CD4-positive, alpha-beta memory T cell (primary cell): ENCODE measurements at regions not wholly inside any gene's neighbourhood (a gene's known extent, or its start where the extent isn't known, plus 50 kb on each side); places are given as distances from the start of the nearest gene placed in this dataset.
A peak's percentile ranks its signal among the peaks of the same experiment; 100 is the strongest.

Experiments used
- CTCF ChIA-PET: fragments of 350-600 bp; sonication (Branson Sonifier 250); formaldehyde crosslinking; loops from one replicate; lab custom pipeline; 2021; ENCODE audit warnings: inconsistent platforms; ENCODE audit not compliant: partially characterized antibody; lab: Charles Lee
- POLR2A ChIA-PET: fragments of 350-600 bp; sonication (Branson Sonifier 250); formaldehyde crosslinking; loops from one replicate; lab custom pipeline; 2021; ENCODE audit not compliant: partially characterized antibody; lab: Charles Lee
- DNase-seq, 5 donors: peaks; one replicate each; pipeline versions ENCODE4 v3.0.0 to v3.0.0-alpha.2; 2020 to 2022; ENCODE audit warnings: mixed read lengths in 1 of 5
- H3K27ac ChIP-seq: one replicate; pipeline ENCODE4 v1.7.0; 2013; ENCODE audit warnings: low read depth, low read length
- H3K27me3 ChIP-seq: 2 replicates; pipeline ENCODE4 v1.7.0; 2013; ENCODE audit warnings: mild to moderate bottlenecking, low read length, moderate library complexity; ENCODE audit not compliant: insufficient read depth
- H3K36me3 ChIP-seq: 2 replicates; pipeline ENCODE4 v1.7.0; 2013; ENCODE audit warnings: mild to moderate bottlenecking, low read length, moderate library complexity; ENCODE audit not compliant: insufficient read depth
- H3K4me1 ChIP-seq: 2 replicates; pipeline ENCODE4 v1.7.0; 2013; ENCODE audit warnings: mild to moderate bottlenecking, low read length, moderate library complexity; ENCODE audit not compliant: insufficient read depth
- H3K4me3 ChIP-seq, 2 donors: one replicate each; pipeline ENCODE4 v1.7.0; 2013; ENCODE audit warnings: low read length in 2 of 2, mild to moderate bottlenecking in 1 of 2
- H3K9me3 ChIP-seq, 2 donors: one replicate each; pipeline ENCODE4 v1.7.0; 2013; ENCODE audit warnings: low read length in 2 of 2, control low read depth in 1 of 2; ENCODE audit not compliant: control insufficient read depth in 1 of 2
- H3K27ac Mint-ChIP-seq, 7 donors: one replicate each; pipeline ENCODE4 v1.8.0; 2020 to 2021; ENCODE audit warnings: mixed read lengths in 7 of 7, mild to moderate bottlenecking in 6 of 7, inconsistent platforms in 3 of 7, moderate library complexity in 3 of 7
- H3K27me3 Mint-ChIP-seq, 2 donors: one replicate each; pipeline ENCODE4 v1.8.0; 2020 to 2021; ENCODE audit warnings: mixed read lengths in 2 of 2
- H3K36me3 Mint-ChIP-seq, 2 donors: one replicate each; pipeline ENCODE4 v1.8.0; 2020 to 2021; ENCODE audit warnings: mixed read lengths in 2 of 2, inconsistent platforms in 1 of 2, mild to moderate bottlenecking in 1 of 2
- H3K4me1 Mint-ChIP-seq, 4 donors: one replicate each; pipeline ENCODE4 v1.8.0; 2020 to 2021; ENCODE audit warnings: mixed read lengths in 4 of 4, mild to moderate bottlenecking in 1 of 4
- H3K4me3 Mint-ChIP-seq, 8 donors: one replicate each; pipeline ENCODE4 v1.8.0; 2020 to 2021; ENCODE audit warnings: mixed read lengths in 8 of 8, mild to moderate bottlenecking in 7 of 8, moderate library complexity in 6 of 8, inconsistent platforms in 3 of 8
- H3K9me3 Mint-ChIP-seq, 8 donors: one replicate each; pipeline ENCODE4 v1.8.0; 2020 to 2021; ENCODE audit warnings: mixed read lengths in 8 of 8, mild to moderate bottlenecking in 5 of 8, inconsistent platforms in 3 of 8, moderate library complexity in 1 of 8
- intact Hi-C: fragments of 100-400 bp; cut with micrococcal nuclease; formaldehyde crosslinking; loops from one replicate; pipeline ENCODE4 v1.15.1; 2023

DNA sequence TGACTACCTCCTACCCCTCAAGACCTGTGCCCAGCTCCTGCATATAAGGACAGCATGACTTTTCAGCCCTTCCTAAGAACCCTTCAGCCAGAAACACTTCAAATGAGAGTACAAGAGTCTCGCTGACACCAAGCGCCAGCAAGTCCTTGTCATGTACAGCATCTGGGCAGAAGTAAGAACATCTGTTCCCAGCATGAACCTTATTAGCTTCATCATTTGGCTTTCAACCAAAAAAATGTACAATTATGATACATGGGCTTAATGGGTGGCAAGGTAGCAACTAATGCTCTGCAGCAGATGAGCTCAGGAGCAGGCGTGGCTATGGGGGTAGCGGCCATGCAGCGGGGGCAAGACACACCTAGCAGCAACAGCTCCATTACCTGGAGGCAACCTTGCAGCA, 487.6 kb downstream of the COG6 start:
- Mint-ChIP-seq H3K36me3 (no peaks in the 10 kb centered on the region), H3K27me3 (no peaks in the 10 kb centered on the region), H3K4me1 (peaks cover 32 to 47% (median 40%) of the 10 kb centered on the region in 4 donors), H3K4me3 (no peak overlapping the region), H3K27ac (peak overlapping the region in 1 of 7 donors; percentile 36), H3K9me3 (peaks cover 0 to 3% (median 0%) of the 10 kb centered on the region in 8 donors)
- H3K9me3 ChIP-seq: no peaks in the 10 kb centered on the region
- H3K27me3 ChIP-seq: no peaks in the 10 kb centered on the region
- peaks cover 37% of the 10 kb centered on the region for H3K4me1 ChIP-seq
- intact Hi-C loops: no loop called here
- POLR2A ChIA-PET: interaction anchor here (1.7 kb wide), 1 partner anchor 45 kb away, joined by 9 read pairs; no protein-coding TSS in a partner anchor
- CTCF ChIA-PET: interaction anchor here (1.3 to 1.5 kb wide), 2 partner anchors 19 to 142 kb away, joined by 3 read pairs; no protein-coding TSS in a partner anchor
- DNase-seq: no peak
- no peak overlapping the region for H3K4me3 ChIP-seq
- H3K36me3 ChIP-seq: no peaks in the 10 kb centered on the region
- no peak overlapping the region for H3K27ac ChIP-seq

DNA sequence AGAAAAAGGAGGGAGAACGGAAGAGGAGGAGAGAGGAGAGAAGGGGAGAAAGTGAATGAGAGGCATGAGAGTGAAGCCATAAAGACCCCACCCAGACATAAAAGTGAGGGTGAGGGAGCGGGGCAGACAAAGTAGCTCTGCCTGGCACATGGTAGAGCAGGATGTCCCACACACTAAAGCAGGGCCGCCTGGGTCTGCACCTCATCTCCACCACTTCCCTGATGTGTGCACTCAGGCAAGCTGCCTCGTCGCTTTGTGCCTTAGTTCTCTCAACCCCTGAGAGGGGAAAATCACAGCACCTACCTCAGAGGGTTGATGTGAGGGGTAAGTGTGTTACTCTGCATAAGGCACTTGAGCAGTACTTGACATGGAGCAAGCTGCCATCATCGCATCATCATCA, 488.1 kb downstream of the COG6 start:
- H3K27ac ChIP-seq: no peak overlapping the region
- H3K36me3 ChIP-seq: no peaks in the 10 kb centered on the region
- no peak overlapping the region for H3K4me3 ChIP-seq
- Mint-ChIP-seq H3K27ac (no peak overlapping the region), H3K4me3 (no peak overlapping the region), H3K4me1 (peaks cover 36 to 52% (median 44%) of the 10 kb centered on the region in 4 donors), H3K9me3 (peaks cover 0 to 3% (median 0%) of the 10 kb centered on the region in 8 donors), H3K27me3 (no peaks in the 10 kb centered on the region), H3K36me3 (no peaks in the 10 kb centered on the region)
- H3K9me3 ChIP-seq: no peaks in the 10 kb centered on the region
- no peak for DNase-seq
- POLR2A ChIA-PET: interaction anchor here (1.4 to 2.9 kb wide), 3 partner anchors 44 to 89 kb away, joined by 3 to 9 read pairs (median 6); no protein-coding TSS in a partner anchor
- intact Hi-C loops: no loop called here
- CTCF ChIA-PET: interaction anchor here (0.8 to 1.5 kb wide), 3 partner anchors 19 to 142 kb away, joined by 3 to 4 read pairs (median 3); no protein-coding TSS in a partner anchor
- H3K27me3 ChIP-seq: no peaks in the 10 kb centered on the region
- H3K4me1 ChIP-seq: peaks cover 42% of the 10 kb centered on the region

DNA sequence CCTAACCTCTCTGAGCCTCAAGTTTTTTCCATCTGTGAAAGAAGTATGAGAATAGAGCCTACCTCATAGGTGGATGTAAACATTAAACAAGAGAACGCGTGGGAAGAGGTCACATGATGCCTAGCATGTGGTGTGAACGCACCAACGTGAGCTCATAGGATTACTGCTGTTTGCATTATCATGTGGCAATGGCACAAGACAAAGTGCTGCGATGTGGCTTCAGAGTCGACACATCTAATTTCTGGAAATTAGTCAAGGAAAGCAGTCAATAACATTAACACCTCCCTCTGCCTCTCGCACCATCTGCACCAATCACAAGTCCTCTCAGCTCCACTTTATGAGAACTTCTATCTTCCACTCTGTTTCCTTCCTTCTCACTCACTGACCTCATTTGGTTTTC, 489.7 kb downstream of the COG6 start:
- Mint-ChIP-seq H3K9me3 (peaks cover 0 to 3% (median 0%) of the 10 kb centered on the region in 8 donors), H3K4me3 (peak overlapping the region in 3 of 8 donors; percentile 36 to 51 (median 37)), H3K27me3 (no peaks in the 10 kb centered on the region), H3K36me3 (no peaks in the 10 kb centered on the region), H3K27ac (peak overlapping the region in 6 of 7 donors; percentile 6 to 81 (median 42)), H3K4me1 (peaks cover 41 to 63% (median 52%) of the 10 kb centered on the region in 4 donors)
- Histone ChIP-seq H3K4me3 (no peak overlapping the region), H3K9me3 (no peaks in the 10 kb centered on the region), H3K27me3 (no peaks in the 10 kb centered on the region), H3K27ac (no peak overlapping the region), H3K36me3 (no peaks in the 10 kb centered on the region), H3K4me1 (peaks cover 44% of the 10 kb centered on the region)
- CTCF ChIA-PET: interaction anchor here (1.0 to 1.5 kb wide), 3 partner anchors 46 to 538 kb away, joined by 3 to 6 read pairs (median 3); no protein-coding TSS in a partner anchor
- peak in 1 of 5 donors; percentile 10 for DNase-seq
- POLR2A ChIA-PET: interaction anchor here (1.0 to 2.9 kb wide), 4 partner anchors 10 to 88 kb away, joined by 3 to 7 read pairs (median 6); no protein-coding TSS in a partner anchor
- intact Hi-C loops: loop anchor here (5.0 kb wide), 1 partner anchor 42 kb away; no protein-coding TSS in a partner anchor

DNA sequence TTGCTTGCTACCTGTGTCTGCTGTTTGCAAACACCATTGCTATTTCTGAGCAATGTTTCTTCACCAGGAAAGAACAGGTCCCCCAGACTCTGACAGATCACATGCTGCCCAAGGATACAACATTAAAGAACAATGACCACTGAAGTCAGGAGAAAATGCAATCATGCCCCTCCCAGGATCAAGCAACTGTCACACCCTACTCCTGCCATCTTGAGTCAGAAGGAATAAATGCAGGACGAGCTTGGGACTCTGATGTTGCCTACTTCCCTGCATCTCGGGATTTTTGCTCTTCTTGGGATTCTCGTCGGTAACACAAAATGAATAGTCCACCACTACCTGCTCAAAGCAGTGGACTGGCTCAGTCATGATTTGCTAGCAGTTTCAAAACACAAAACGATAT, 490.6 kb downstream of the COG6 start:
- DNase-seq: no peak
- no peaks in the 10 kb centered on the region for H3K27me3 ChIP-seq
- no peaks in the 10 kb centered on the region for H3K36me3 Mint-ChIP-seq
- peaks cover 44% of the 10 kb centered on the region for H3K4me1 ChIP-seq
- ChIA-PET POLR2A (interaction anchor here (1.2 to 2.9 kb wide), 4 partner anchors 11 to 61 kb away, joined by 3 to 17 read pairs (median 6); no protein-coding TSS in a partner anchor), CTCF (interaction anchor here (1.3 to 1.5 kb wide), 2 partner anchors 9 to 45 kb away, joined by 3 to 4 read pairs; no protein-coding TSS in a partner anchor)
- peaks cover 0 to 3% (median 0%) of the 10 kb centered on the region in 8 donors for H3K9me3 Mint-ChIP-seq
- H3K27ac Mint-ChIP-seq: peak overlapping the region in 6 of 7 donors; percentile 30 to 88 (median 69)
- no peaks in the 10 kb centered on the region for H3K27me3 Mint-ChIP-seq
- peaks cover 41 to 67% (median 54%) of the 10 kb centered on the region in 4 donors for H3K4me1 Mint-ChIP-seq
- H3K36me3 ChIP-seq: no peaks in the 10 kb centered on the region
- H3K9me3 ChIP-seq: no peaks in the 10 kb centered on the region
- H3K27ac ChIP-seq: no peak overlapping the region
- peak overlapping the region in 3 of 8 donors; percentile 63 to 81 (median 71) for H3K4me3 Mint-ChIP-seq
- no peak overlapping the region for H3K4me3 ChIP-seq
- intact Hi-C loops: loop anchor here (5.0 kb wide), 1 partner anchor 41 kb away; no protein-coding TSS in a partner anchor

DNA sequence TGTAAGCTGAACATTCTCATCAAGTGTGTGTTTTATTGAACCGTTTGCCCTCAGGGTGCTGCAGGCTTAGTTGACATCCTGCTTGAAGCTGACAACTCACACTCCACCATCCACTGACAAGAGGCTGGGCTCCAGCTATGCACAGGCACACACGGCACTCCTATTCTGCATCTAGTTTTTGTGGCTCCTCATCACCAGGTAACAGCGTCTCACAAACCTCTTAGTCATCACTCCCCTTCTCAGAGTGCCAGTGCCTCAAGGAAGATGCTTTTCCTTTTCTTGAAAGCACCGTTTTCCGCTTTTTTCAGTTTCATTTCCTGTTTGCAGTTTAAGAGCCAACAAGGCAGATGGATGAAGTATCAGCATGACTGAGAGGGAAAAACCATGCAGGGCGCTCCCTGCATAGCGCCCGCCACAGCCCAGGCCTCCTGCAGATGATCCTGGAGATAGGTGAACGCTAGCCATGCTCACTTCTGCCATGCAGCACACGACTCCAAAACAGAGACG, 491.2 kb downstream of the COG6 start:
- peak overlapping the region; percentile 30 to 90 (median 82) for H3K27ac Mint-ChIP-seq
- H3K9me3 Mint-ChIP-seq: peaks cover 0 to 3% (median 0%) of the 10 kb centered on the region in 8 donors
- Histone ChIP-seq H3K27ac (no peak overlapping the region), H3K36me3 (no peaks in the 10 kb centered on the region), H3K4me3 (no peak overlapping the region), H3K4me1 (peaks cover 44% of the 10 kb centered on the region), H3K9me3 (no peaks in the 10 kb centered on the region), H3K27me3 (no peaks in the 10 kb centered on the region)
- intact Hi-C loops: loop anchor here (5.0 kb wide), 1 partner anchor 41 kb away; no protein-coding TSS in a partner anchor
- ChIA-PET POLR2A (interaction anchor here (1.2 to 2.9 kb wide), 6 partner anchors 12 to 60 kb away, joined by 3 to 17 read pairs (median 5); no protein-coding TSS in a partner anchor), CTCF (interaction anchor here (0.9 to 1.5 kb wide), 3 partner anchors 9 to 60 kb away, joined by 3 to 4 read pairs (median 3); no protein-coding TSS in a partner anchor)
- no peaks in the 10 kb centered on the region for H3K36me3 Mint-ChIP-seq
- H3K4me3 Mint-ChIP-seq: peak overlapping the region in 7 of 8 donors; percentile 36 to 81 (median 58)
- no peaks in the 10 kb centered on the region for H3K27me3 Mint-ChIP-seq
- DNase-seq: peak in 4 of 5 donors; percentile 8 to 40 (median 26)
- H3K4me1 Mint-ChIP-seq: peaks cover 41 to 68% (median 54%) of the 10 kb centered on the region in 4 donors

DNA sequence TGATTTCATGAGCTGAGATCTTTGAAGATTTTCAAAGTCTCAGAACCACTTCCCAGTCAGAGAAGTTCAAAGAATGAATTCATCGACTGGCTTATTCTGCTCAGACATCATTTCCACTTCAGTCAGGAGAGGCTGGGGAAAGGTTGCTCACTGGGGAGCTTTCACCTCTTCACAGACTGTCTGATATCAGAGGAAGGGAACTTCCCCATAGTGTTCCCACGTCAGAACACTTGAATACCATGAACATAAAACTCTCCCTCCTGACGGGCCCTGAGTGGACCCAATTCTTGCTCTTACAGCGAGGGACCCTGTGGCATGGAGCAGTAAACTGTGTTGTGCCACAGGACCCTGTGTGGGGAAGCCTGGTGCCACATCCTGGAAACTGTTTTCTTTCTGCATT, 492.6 kb downstream of the COG6 start:
- Histone ChIP-seq H3K9me3 (no peaks in the 10 kb centered on the region), H3K27me3 (no peaks in the 10 kb centered on the region), H3K36me3 (no peaks in the 10 kb centered on the region), H3K27ac (no peak overlapping the region), H3K4me1 (peaks cover 44% of the 10 kb centered on the region), H3K4me3 (no peak overlapping the region)
- Mint-ChIP-seq H3K27ac (peak overlapping the region; percentile 51 to 89 (median 73)), H3K36me3 (no peaks in the 10 kb centered on the region), H3K27me3 (no peaks in the 10 kb centered on the region), H3K4me3 (peak overlapping the region in 3 of 8 donors; percentile 1 to 15 (median 5)), H3K9me3 (peaks cover 0 to 3% (median 0%) of the 10 kb centered on the region in 8 donors), H3K4me1 (peaks cover 43 to 78% (median 54%) of the 10 kb centered on the region in 4 donors)
- intact Hi-C loops: loop anchor here (5.0 kb wide), 1 partner anchor 39 kb away; no protein-coding TSS in a partner anchor
- DNase-seq: peak in 4 of 5 donors; percentile 11 to 54 (median 22)
- ChIA-PET CTCF (interaction anchor here (1.0 kb wide), 1 partner anchor 535 kb away, joined by 5 read pairs; no protein-coding TSS in a partner anchor), POLR2A (interaction anchor here (1.6 to 2.5 kb wide), 2 partner anchors 42 to 59 kb away, joined by 4 to 17 read pairs; no protein-coding TSS in a partner anchor)
